GM19395 (cell line): ENCODE measurements at regions not wholly inside any gene's neighbourhood (a gene's known extent, or its start where the extent isn't known, plus 50 kb on each side); places are given as distances from the start of the nearest gene placed in this dataset.

Source experiments
- ATAC-seq: cut with Tn5 transposase; IDR thresholded peaks from one replicate; pipeline ENCODE4 v1.9.1; 2021; ENCODE audit warnings: mild to moderate bottlenecking, moderate library complexity; ENCODE audit not compliant: unreplicated experiment

DNA sequence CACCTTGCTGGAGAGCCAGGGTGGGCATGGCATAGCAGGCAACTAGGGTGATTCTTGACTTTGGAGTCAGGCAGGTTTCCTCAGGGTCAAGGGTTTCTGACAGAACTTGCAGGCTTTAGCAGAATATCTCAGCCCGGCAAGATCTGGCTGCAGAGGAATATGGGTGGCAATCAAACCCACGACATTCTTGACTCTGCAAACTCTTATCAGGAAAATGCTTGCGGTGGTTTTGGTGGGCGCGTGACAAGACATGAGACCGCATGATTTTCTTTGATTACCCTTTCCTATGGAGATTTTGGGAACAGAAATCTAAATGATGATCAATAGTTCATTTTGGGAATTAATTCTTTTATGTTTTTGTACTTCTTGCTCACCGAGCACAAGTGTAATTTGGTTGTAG is 449.5 kb downstream of the VRK1 start:
- no peak for ATAC-seq

DNA sequence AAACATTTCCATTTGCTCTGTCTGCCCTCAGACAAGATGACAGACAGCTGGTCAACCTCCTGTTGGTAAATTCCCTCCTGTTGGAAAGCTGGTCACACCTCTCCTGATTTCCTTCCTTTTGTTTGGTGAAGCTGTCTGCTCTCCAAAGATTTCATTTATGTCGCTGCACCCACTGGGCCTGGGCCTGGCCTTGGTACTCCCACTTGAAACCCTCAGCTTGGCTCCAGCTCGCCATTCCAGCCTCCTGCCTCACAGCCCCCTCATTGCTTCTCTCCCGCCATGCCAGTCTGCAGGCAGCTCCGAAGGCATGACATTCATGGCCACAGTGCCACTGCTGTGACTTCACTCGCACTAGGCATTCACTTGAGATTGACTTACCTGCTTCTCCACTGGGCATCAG is 451.8 kb downstream of the VRK1 start:
- ATAC-seq, result no peak

DNA sequence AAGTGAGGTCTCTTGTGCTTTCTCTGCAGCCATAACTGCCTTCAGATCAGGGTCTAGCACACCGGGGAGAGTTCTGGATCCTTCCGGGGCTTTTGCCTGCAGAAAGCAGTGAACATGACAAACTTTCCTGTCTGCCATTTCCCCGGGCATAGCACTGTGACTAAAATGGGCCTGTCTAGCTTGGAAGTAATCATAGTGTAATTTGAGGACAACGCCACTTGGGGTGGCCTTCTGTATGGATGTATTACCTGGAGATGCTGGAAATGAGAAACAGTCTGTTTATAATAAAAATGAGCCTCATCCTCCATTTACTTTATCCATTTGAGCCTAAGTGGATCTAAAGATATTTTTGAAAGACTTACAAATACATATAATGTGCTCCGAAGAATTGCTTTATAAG is 453.7 kb downstream of the VRK1 start:
- ATAC-seq, result no peak

GRCh38 chr14:97251491-97252155 is 454.4 kb downstream of the VRK1 start:
- no peak for ATAC-seq

GRCh38 chr14:97253756-97254155 is 456.6 kb downstream of the VRK1 start:
- no peak for ATAC-seq

DNA sequence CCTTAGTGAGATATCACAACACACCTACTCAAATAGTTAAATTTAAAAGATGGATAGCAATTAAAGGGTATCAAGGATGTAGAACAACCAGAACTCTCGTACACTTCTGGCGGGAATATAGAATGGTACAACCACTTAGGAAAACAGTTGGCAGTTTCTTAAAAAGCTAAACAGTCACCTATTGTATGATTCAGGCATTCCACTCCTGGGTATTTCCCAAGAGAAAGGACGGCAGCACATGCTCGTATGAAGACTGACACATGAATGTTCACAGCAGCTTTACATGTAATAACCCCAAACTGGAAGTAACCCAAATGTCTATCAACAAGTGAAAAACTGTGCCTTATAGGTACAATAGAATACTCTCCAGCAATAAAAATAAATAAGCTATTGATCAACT is 465.2 kb downstream of the VRK1 start:
- no peak for ATAC-seq

GRCh38 chr14:97264516-97265230 is 467.5 kb downstream of the VRK1 start:
- no peak for ATAC-seq

DNA sequence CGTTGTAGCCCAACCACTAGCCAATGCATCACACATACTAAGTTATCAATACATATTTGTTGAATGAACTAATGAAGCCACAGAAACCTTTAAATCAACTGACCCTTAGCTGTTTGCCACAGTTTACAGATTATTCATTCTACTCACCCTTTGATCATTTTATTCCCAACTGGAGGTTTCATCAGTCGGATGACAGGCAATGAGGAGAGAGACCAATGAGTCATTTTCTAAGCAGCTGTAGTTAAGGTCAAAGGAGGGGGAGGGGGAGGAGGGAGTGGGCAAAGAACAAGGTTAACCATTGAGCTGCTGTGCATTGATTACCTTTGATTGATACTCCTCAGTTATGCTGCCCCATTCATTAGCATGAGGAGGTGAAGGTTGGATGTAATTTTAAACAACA is 469.5 kb downstream of the VRK1 start:
- ATAC-seq, result no peak

GRCh38 chr14:97267509-97267908 is 470.3 kb downstream of the VRK1 start:
- ATAC-seq, result no peak

DNA sequence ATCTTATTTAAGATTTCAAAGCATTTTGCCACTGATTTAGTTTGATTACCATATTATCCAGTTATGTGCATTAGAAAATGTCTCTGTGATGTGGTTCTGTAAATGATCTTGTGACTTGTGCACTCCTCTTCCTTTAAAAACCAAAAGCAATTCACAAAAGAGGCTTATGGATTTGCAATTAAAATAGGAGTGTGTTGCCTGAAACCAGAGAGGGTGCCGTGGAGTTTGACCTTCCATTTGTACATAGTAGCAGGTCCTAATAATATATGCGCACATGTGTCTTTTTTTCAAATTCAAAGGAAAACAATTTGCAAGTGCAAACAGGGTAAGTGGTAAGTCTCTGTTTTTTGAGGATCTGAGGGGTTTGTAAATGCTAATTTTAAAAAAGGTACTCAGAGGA is 470.9 kb downstream of the VRK1 start:
- no peak for ATAC-seq

- no peak for ATAC-seq
Measured at GRCh38 chr14:97270308-97270707, 473.1 kb downstream of the VRK1 start.

DNA sequence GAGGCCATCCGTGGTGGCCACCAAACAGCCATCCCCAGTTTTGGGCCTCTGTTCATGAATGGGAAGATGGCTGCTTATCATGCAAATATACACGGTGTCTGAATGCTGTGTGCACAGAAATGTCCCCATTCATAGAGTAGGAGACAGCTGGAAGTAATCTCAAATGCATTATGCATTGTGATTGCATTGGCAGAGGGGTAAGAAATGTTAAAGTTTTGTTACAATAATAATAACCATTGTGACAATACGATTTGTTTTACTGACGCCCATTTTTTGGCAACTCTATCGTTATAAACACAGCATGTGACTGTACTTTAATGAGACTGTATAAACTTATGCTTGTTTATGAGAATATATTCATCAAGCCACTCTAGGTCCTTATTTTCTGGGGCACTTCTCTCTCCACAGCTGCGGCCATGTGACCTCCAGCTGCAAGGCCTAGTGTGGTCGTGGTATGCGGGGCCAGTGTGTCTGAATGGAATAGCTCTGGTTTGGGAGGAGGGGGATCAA is 474.3 kb downstream of the VRK1 start:
- no peak for ATAC-seq

DNA sequence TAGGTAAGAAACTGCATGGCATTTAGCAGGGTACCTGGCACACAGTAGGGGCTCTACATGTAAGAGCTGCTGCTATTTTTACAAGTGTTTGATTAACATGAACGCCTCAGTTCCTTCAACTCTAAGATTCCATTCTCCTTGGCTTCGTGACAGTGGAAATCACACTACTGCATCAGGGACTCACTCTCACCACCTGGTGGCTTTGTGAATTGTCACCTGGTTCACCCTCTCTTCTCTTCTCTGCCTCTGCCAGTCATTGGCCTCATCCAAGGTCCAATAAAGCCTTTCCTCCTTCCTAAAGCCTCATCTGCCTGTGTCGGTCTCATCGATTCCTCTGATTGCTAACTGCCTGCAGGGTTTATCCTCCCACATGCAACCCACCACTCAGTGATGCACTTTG is 476.4 kb downstream of the VRK1 start:
- ATAC-seq, result no peak

DNA sequence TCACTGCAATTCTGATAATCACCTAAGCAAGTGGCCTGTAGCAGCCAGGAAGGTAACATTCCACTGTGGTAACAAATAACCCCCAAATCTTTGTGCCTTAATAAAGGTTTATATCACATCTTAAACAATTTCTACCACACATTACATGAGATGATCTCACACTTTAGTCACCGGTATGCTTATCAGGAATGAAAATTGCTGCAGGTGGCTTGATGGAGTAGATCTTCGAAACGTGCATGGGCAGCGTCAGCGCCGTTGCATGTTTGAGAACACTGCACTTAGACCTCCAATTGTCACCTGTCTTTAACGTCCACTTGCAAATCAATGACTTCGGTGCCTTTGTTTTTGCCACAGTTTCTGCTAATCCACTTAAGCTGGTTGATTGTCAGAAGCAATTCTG is 477.4 kb downstream of the VRK1 start:
- no peak for ATAC-seq

GRCh38 chr14:97275276-97275675 is 478.1 kb downstream of the VRK1 start:
- ATAC-seq, result no peak

GRCh38 chr14:97276573-97276972 is 479.4 kb downstream of the VRK1 start:
- no peak for ATAC-seq

DNA sequence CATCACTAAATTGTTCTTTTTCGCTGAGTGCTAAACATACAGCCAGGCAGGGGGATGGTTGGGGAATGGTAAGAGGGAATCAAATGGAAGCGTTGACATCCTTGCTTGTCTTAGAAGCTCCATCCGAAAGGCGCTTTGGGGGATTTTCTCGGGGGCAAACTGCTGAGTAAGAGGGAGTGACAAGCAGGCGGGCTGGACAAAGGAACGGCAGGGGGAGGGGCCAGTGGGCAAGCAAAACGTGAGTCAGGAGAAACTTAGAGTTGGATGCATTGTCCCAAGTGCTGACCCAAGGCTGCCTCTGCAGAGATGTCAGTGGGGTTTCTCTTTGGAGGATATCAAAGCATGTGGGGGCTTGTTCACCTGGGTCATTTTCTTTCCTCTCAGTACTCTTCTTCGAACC is 480.5 kb downstream of the VRK1 start:
- ATAC-seq, result no peak

DNA sequence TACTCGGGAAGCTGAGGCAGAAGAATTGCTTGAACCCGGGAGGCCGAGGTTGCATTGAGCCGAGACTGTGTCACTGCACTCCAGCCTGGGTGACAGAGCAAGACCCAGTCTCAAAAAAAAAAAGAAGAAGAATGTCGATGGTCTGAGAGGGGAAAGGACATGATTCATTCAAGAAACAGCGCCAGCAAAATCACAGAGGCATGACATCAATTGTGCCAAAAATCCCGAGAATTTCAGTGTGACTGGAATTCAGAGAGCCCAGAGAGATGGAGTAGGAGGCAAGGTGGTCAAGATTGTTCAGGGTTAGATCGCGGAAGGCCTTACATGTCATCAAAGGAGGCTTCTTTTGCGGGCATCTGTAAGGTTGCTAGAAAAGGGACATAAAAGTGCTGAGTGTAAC is 483.3 kb downstream of the VRK1 start:
- no peak for ATAC-seq

GRCh38 chr14:97281741-97282140 is 484.6 kb downstream of the VRK1 start:
- ATAC-seq, result no peak

GRCh38 chr14:97282210-97283004 is 485.2 kb downstream of the VRK1 start:
- no peak for ATAC-seq

DNA sequence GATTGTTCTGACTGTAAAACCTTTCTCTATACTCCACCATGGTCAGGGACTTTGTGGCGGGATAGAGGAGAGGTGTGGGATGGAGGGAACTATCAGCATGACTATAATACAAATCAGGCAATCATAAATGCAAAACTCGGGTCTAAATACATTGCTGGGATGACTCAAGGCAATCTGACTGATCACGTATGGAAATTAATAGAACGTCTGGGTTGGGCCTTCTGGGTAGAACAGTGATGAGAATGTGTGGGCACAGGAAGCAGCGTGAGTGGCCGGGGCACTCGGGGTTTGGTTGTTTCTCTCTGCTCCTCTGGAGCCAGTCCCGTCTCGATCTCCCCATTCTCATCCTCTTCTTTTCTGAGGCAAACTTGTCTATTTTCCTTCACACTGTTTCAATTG is 485.8 kb downstream of the VRK1 start:
- ATAC-seq, result no peak

DNA sequence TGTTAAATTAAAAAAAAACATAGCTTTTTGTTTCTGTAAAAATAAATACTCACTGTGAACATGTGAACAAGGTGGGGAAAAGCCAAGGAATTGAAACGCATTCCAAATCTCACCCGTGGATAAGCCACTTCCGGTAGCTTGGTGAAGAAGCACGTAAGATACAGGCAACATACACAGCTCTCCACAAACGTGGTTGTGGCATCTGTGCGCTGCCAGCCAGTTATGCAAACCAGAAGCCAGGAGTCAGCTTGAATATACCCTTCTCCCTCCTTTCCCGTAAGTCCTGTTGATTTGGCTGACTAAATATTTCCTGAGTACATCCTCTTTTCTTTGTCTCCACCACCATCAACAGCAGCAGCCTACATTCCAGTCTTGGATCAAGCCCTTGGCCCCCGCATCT is 486.2 kb downstream of the VRK1 start:
- no peak for ATAC-seq
